GM18951 (cell line): ENCODE measurements at regions not wholly inside any gene's neighbourhood (a gene's known extent, or its start where the extent isn't known, plus 50 kb on each side); places are given as distances from the start of the nearest gene placed in this dataset.

Experiments used
- POLR2A ChIP-seq: IDR thresholded peaks from 4 replicates; pipeline ENCODE4 v1.6.1; 2011; ENCODE audit warnings: mild to moderate bottlenecking; ENCODE audit not compliant: insufficient read length, insufficient read depth; ENCODE audit errors: extremely low read depth
- in situ Hi-C: fragments of 300-500 bp; cut with MboI; formaldehyde crosslinking; loops from one replicate; pipeline ENCODE4 v1.12.0; 2022; ENCODE audit warnings: low sequenced_read_pairs, mixed read lengths, inconsistent platforms; ENCODE audit not compliant: unreplicated experiment

GRCh38 chr10:58970160-58970915 is 206.1 kb upstream of the PHYHIPL start:
- in situ Hi-C loops = loop anchor here (25.0 kb wide), 1 partner anchor 642 kb away; no protein-coding TSS in a partner anchor

GRCh38 chr10:58971211-58971610 is 205.2 kb upstream of the PHYHIPL start:
- TF ChIP-seq POLR2A = no peak
- in situ Hi-C loops = loop anchor here (25.0 kb wide), 1 partner anchor 641 kb away; no protein-coding TSS in a partner anchor

More at GRCh38 chr10:58970160-58970915, 206.1 kb upstream of the PHYHIPL start:
- no peak for TF ChIP-seq POLR2A

GRCh38 chr10:58971796-58972491 is 204.5 kb upstream of the PHYHIPL start:
- in situ Hi-C loops = loop anchor here (25.0 kb wide), 1 partner anchor 640 kb away; no protein-coding TSS in a partner anchor
- no peak for TF ChIP-seq POLR2A

- in situ Hi-C loops = loop anchor here (25.0 kb wide), 1 partner anchor 640 kb away; no protein-coding TSS in a partner anchor
- TF ChIP-seq POLR2A = no peak
Observed at GRCh38 chr10:58972576-58973234, 203.7 kb upstream of the PHYHIPL start.

GRCh38 chr10:58973235-58973595 is 203.2 kb upstream of the PHYHIPL start:
- TF ChIP-seq POLR2A = no peak
- in situ Hi-C loops = loop anchor here (25.0 kb wide), 1 partner anchor 639 kb away; no protein-coding TSS in a partner anchor

- in situ Hi-C loops = no loop called here
- no peak for TF ChIP-seq POLR2A
Observed at GRCh38 chr10:58976254-58976653, 200.2 kb upstream of the PHYHIPL start.

- no peak for TF ChIP-seq POLR2A
- in situ Hi-C loops = no loop called here
Observed at GRCh38 chr10:58979711-58980110, 196.7 kb upstream of the PHYHIPL start.

- TF ChIP-seq POLR2A = no peak
- in situ Hi-C loops = no loop called here
Observed at GRCh38 chr10:58980826-58981415, 195.5 kb upstream of the PHYHIPL start.

GRCh38 chr10:58981846-58982245 is 194.6 kb upstream of the PHYHIPL start:
- in situ Hi-C loops = no loop called here
- no peak for TF ChIP-seq POLR2A

GRCh38 chr10:58982470-58983239 is 193.8 kb upstream of the PHYHIPL start:
- in situ Hi-C loops = no loop called here
- no peak for TF ChIP-seq POLR2A

GRCh38 chr10:58985216-58985615 is 191.2 kb upstream of the PHYHIPL start:
- no peak for TF ChIP-seq POLR2A
- in situ Hi-C loops = no loop called here

GRCh38 chr10:58989486-58990039 is 186.9 kb upstream of the PHYHIPL start:
- in situ Hi-C loops = no loop called here
- TF ChIP-seq POLR2A = no peak
